HTR-8/SVneo (cell line): ENCODE measurements at regions not wholly inside any gene's neighbourhood (a gene's known extent, or its start where the extent isn't known, plus 50 kb on each side); places are given as distances from the start of the nearest gene placed in this dataset.
"Not testable (repeated sequence)": the region's sequence is repeated elsewhere in the genome, so short reads cannot be mapped to it uniquely, and the experiment has no call there.

Experiments
- DNase-seq: peaks from one replicate; pipeline ENCODE4 v3.0.0; 2011; ENCODE audit warnings: low spot score, mixed read lengths; ENCODE audit not compliant: insufficient read length
- FAIRE-seq: peaks from 2 replicates; lab custom pipeline; 2011; peaks lifted over from hg19 to GRCh38; lab: Jason Lieb, UNC

DNA sequence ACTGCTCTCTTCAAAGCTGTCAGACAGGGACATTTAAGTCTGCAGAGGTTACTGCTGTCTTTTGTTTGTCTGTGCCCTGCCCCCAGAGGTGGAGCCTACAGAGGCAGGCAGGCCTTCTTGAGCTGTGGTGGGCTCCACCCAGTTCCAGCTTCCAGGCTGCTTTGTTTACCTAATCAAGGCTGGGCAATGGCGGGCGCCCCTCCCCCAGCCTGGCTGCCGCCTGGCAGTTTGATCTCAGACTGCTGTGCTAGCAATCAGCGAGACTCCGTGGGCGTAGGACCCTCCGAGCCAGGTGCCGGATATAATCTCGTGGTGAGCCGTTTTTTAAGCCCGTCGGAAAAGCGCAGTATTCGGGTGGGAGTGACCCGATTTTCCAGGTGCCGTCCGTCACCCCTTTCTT is 942.3 kb downstream of the TLE1 start:
- DNase-seq, FAIRE-seq: not testable (repeated sequence)

DNA sequence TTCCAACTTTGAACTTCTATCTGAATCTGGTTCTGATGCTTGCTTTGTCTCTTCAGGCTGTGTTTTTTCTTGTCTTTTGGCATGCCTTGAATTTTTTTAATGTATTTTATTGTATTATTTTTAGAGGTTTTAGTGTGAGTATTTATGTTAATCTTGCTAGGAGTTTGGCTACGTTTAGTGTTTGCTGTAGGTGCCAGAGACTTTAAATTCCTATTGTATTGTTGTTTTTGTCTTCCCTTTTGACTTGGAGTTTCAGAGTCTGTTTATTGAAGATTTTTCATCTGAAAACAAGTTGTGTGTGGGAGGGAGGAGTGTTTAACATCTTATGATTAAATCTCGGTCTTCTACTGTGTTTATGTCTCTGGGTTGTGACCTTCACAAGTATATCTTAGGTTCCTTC is 956.8 kb downstream of the TLE1 start:
- FAIRE-seq = no peak
- no peak for DNase-seq

DNA sequence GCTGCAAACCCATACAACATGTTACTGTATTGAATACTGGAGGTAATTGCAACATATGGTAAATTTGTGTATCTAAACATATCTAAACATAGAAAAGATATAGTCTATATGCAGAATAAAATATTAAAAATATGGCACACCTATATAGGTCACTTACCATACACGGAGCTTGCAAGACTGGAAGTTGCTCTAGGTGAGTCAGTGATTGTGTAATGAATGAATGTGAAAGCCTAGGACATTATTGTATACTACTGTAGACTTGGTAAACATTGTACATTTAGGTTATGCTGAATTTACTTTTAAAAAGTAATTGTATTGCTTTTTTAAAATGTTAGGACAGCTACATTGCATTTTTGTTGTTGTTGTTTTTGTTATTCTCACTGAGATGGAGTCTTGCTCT is 968.8 kb downstream of the TLE1 start:
- FAIRE-seq = no peak

DNA sequence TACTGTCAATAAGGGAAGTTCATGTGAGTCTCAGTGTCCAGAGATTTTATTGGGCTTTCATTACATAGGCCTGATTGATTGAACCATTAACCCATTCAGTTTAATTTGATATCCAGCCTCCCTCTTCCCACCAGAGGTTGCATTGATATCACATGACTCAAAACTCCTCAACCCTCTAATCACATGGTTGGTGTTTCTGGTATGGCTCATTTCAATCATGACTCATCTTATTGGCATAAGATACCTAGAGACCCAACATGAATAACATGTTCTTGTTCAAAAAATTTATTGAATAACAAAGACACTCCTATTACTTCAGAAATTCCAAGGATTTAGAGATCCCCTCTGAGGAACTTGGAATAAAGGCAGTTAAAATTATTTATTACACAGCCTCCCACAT is 982.2 kb downstream of the TLE1 start:
- FAIRE-seq = no peak

More for the DNA sequence above, 968.8 kb downstream of the TLE1 start:
- no peak for DNase-seq

DNA sequence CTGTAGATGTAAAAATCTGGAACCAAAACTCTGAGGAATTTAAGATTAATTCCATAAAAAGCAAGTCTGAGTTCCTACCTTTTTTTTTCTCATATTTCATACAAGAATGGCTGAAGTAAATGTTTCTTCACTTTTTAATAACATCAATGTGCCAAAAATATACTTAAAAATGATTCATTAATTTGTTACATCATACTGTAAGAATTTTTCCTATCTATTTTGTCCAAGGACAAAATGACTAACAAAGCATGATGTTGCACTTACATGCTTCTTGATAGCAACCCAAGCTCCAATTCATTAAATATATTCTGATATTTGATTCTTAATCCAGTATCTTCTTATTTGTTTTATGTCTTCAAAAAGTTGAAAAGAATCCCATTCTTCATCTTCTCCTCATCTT is 988.3 kb downstream of the TLE1 start:
- FAIRE-seq = no peak
- DNase-seq = no peak

More for the DNA sequence above, 982.2 kb downstream of the TLE1 start:
- no peak for DNase-seq

DNA sequence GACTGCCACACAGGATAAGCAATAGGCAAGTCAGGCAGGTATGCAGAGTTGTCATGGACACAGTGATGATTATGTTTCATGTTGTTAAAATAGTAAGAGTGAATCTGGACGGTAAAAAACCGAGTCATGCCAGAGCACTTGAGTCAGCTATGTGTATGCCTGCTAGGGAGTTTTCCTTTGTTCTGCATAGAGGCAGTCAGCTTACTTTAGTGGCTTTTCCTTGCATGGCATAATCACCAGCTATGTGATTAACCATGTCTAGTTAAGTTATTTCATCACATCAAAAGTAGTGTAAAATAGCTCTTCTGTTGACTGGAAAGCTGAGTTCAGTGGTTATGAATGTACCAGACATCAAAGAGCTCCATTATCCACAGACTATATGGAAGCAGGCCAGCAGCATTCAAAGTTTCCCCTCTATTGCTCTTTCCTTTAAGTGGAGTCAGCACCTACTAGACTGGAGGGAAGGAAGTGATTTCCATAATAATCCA is 989.8 kb downstream of the TLE1 start:
- DNase-seq (no peak), FAIRE-seq (no peak)

DNA sequence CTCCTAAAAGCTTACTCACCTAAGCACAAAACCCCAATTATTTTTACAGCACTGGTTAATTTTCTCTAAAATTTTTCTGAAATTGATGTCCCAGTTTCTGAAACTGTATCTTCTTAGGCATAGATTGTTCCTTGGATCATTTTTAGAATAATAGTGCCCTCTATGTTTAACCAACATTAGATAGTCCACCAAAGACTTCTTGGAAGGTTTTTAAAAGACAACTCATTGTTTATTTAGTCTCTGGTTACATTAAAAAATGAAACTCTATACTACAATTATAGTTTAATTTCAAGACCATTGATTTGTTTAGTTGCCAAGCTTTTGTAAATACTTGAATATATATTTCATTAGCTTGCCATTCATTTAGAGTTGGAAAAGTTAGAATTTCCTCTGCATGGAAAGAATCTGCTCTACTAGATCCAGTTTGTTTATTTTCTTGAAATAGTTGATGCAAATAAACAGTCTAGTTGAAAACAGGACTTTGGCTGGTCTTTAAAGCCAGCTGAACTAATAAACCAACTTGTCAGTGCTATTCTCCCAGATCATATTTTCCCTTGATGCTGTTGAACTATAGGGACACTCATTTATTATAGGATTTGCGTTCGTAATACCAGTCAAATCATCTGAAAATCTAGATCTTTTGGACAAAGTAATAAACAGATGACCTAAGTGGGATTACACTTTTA is 990.5 kb downstream of the TLE1 start:
- FAIRE-seq (no peak), DNase-seq (no peak)

DNA sequence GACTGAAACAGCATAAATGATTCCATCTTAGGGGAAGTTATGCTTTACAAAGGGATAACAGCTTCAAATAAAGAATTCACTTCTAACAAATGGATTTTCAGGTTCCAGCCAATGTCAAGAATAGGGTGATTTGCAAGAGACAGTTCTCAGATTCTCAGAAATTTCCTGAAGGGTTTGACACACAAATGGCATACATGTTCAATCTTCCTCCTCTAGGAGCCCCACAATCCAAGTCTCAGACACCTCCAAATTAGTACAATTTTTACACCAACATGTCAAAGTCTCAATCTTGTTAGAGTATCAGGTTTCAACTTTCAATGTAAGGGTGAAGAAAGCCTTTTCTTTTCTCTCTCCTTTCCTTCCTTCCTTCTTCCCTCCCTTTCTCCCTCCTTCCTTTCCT is 996.6 kb downstream of the TLE1 start:
- FAIRE-seq = no peak
- DNase-seq = no peak

DNA sequence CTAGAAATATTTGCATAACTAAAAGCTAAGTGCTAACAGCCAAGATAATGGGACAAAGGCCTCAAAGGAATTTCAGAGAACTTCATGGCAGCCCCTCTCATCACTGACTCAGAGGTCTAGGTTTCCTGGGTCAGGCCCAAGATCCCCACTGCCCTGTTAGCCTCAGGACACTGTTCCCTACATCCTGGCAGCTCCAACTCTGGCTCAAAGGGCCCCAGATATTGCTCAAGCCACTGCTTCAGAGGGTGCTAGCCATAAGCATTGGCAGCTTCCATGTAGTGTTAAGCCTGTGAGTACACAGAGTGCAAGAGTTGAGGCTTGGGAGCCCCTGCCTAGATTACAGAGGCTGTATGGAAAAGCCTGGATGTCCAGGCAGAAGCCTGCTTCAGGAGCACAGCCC is 998.1 kb downstream of the TLE1 start:
- FAIRE-seq = no peak
- no peak for DNase-seq

DNA sequence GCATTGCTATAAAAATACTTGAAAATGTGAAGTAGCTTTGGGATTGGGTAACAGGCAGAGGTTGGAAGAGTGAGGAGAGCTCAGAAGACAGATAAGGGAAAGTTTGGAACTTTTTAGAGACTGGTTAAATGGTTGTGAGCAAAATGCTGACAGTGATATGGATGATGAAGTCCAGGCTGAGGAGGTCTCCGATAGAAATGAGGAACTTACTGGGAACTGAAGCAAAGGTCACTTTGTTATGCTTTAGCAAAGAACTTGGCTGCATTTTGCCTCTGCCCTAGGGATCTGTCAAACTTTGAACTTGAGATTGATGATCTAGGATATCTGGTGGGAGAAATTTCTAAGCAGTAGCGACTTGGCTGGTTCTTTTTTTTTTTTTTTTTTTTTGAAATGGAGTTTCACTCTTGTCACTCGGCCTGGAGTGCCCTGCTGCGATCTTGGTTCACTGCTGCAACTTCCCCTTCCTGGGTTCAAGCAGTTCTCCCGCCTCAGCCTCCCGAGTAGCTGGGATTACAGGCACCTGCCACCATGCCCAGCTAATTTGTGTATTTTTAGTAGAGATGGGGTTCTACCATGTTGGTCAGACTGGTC is 998.9 kb downstream of the TLE1 start:
- DNase-seq = no peak
- no peak for FAIRE-seq

DNA sequence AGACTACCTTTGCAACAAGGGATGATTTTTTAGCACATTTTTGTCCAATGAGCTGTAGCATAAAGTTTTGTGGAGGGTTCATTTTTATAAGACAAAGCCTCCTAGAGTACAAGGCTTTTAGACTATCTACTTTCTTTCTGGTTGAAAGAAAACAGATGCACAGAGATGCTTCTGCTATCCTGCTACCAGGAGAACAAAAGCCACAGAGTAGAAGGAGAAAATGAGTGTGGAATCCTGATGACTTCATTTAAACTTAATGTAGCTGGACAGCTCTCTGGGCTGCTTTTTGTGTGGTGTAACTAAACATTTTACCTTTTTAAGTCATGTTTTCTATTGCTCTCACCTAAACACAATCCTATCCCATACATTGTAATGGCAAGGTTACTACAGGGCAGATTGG is 1009.4 kb downstream of the TLE1 start:
- no peak for DNase-seq
- no peak for FAIRE-seq

DNA sequence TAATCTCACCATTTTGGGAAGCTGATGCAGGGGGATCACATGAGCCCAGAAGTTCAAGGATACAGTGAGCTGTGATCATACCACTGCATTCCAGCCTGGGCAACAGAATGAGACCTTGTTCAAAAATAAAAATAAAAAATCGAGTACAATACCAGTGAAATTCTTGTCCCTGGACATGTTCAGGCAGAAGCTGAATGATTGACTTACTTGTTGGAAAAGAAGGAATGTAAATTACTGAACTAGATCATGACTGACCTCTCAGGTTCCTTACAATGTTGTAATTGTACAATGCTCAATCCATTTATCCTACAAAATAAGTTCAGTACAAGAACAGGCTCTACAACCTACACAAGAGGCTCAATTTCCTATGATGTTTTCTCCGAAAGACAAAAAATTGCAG is 1010.4 kb downstream of the TLE1 start:
- no peak for FAIRE-seq

DNA sequence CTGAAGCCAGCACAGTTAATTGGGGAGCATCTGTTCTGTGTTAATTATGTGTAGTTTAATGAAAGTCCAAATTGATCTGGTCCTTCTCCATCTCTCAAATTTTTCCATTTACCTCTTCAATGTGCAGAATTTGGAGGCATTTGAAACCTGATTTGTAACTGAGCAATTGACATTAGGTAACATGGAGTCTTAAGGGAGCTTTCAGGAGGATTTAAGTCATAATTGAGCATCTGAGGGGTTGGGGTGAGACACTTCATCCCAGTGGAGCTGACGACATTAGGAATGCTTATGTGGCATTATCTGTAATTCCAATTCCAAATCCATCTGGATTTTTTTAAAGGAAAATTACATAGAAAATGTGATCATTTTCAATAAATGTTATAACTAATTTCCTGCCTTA is 1015.9 kb downstream of the TLE1 start:
- DNase-seq (no peak), FAIRE-seq (no peak)

More for the DNA sequence above, 1010.4 kb downstream of the TLE1 start:
- no peak for DNase-seq

DNA sequence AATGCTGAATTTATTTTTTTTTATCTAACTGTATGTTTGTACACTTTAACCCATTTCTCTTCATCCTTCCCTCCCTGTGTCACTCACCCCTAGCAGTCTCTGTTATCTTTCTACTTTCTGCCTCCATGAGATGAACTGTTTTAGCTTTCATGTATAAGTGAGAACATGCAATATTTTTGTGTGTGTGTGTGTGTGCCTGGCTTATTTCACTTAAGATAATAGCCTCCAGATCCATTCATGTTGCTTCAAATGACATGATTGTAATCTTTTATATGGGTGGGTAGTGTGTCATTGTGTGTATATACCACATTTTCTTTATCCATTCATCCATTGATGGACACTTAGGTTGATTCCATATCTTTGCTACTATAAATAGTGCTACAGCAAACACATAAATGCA is 1023.9 kb downstream of the TLE1 start:
- no peak for FAIRE-seq
- no peak for DNase-seq

DNA sequence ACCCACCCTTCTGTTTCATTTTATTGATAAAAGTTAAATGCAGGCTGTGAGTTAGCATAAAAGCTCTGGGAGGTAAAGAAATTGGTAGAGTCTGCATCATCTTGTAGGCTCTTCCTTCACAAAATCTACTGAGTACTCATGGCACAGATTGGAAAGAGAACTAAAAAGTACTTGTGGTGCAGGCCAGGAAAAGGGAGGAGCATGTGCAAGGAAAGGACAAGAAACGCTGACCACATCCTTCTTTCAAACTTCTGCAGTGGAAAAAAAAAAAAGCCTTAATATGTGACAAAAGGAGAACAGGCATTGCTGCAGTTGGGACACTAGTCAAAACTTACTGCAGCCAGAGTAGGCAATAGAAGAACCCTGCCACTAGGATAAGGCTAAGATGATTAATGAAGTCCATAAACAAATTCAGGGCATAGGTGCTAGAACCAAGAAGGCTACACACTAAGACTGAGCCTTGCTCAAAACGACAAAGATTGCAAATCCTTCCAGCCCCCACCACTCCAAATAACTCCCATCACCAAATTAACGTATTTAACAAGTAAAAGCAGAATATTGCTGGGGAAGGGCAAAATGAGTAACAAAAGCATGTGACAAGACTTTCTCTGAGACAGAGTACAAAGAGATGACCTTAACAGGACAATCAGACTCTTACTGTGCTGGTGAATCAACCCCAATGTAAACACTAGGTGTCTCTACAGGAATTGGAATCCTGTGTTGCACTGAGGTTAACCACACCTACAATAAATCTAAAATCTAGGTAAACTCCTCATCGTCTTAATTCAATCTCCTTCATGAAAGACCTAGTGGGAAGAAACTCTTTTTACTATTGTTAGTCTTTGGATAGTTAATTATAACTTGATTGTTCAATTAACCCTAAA is 1024.8 kb downstream of the TLE1 start:
- DNase-seq (no peak), FAIRE-seq (no peak)

DNA sequence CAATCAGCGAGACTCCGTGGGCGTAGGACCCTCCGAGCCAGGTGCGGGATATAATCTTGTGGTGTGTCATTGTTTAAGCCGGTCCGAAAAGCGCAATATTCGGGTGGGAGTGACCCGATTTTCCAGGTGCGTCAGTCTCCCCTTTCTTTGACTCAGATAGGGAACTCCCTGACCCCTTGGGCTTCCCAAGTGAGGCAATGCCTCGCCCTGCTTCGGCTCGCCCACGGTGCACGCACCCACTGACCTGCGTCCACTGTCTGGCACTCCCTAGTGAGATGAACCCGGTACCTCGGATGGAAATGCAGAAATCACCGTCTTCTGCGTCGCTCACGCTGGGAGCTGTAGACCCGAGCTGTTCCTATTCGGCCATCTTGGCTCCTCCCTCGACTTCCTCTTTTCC is 1029.6 kb downstream of the TLE1 start:
- not testable (repeated sequence) for DNase-seq, FAIRE-seq

DNA sequence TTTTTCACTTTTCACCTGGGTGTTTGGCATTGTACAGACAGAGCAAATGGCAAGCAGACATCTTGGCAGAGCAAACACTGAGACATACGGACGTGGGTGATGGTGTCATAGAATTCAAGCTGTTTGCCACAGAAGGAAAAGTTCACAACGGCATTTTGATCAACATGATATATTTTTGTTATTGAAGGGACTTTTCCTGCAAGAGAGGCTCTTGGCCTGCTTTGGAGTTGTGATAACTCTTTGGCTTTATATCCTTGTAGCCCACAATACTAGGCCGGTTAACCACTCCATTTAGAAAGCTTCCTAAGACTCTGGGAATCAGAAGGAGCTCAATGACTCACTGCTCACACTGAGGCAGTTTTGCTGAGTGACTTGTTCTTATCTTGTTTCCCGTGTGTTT is 1038.3 kb downstream of the TLE1 start:
- FAIRE-seq (no peak), DNase-seq (no peak)

DNA sequence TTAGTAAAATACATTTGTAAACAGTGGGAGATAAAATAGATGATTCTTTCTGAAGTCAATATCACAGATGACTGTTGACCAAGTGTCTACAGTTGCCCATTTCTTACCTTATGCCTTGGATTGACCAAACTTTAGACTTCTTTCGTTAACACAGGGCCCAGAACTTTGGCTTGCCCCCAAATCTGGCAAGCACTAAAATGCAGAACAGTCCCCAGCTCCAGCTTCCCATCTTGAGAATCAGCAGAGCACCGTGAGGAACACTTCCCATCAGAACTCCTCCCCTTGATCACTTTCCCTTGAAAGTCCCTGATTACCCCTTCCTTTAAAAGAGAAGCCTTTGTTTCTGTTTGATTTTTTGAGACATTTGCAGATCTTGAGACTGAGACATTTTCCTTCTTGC is 1039.9 kb downstream of the TLE1 start:
- DNase-seq (no peak), FAIRE-seq (no peak)

DNA sequence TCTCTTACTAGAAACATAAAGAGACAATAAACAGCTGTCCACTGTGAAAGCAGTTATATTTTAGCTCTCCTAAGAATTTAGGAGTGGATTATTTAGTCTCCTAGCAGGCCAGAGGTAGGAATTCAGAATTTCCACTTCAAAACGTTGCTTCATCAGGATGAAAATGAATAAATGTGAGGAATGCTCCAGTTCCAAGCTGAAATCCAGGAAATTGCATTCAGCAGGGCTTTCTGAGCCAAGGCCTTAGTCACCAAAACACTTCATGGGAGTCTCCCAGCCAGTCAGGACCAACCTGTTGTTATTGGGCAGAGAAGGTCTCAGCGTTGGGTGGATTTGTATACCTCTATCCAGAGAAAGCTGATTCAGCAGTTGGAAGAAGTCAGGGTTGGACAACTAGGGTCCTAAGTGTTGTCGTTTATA is 1040.3 kb downstream of the TLE1 start:
- FAIRE-seq (no peak), DNase-seq (no peak)

DNA sequence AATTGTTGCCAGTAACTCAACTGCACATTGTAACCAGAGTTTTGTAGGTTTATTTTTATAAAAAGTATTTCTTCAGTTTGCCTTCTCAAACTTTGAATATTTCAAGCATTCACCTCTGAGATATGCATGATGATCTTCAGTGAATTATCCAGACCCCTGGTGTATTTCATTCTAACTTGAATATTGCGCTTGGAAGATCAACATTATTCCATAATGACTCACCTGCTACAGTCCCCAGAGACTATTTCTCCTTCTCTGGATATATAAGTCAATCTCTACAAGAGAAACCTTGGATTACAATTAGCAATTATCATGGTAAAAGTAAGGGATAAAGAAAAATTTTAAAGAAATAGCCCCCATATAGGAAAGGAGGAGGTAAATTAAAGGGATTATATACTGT is 1041.0 kb downstream of the TLE1 start:
- peak; percentile 29 for DNase-seq
- no peak for FAIRE-seq

DNA sequence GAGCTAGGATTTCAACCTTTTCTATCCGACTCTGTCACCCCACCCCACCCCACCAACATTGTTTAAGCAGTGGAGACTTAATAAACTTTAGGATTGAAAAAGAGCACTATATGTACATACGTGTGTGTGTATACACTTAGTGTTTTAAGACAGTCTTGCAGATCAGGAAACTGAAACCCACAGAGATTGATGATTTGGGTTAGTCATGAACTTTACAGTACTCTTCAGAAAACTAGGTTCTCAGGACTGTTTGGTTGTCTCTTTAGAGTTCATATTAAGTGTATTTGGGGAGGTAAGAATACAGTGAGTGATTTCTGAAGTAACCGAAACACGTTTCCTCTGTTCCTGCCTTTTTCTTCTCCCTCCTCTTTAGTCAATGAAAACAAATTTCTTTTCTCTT is 1043.1 kb downstream of the TLE1 start:
- FAIRE-seq = no peak
- DNase-seq = no peak
